Neural cell (in vitro differentiated cells): ENCODE measurements at regions not wholly inside any gene's neighbourhood (a gene's known extent, or its start where the extent isn't known, plus 50 kb on each side); places are given as distances from the start of the nearest gene placed in this dataset.

ENCODE experiments used
- EP300 ChIP-seq: fragments of 450-650 bp; conservative IDR thresholded peaks from 2 replicates; pipeline ENCODE4 v1.6.1; 2014; ENCODE audit warnings: antibody characterized with exemption, mild to moderate bottlenecking, moderate library complexity; ENCODE audit not compliant: poor library complexity, severe bottlenecking
- EZH2 ChIP-seq: fragments of 200-600, 300-800 bp; shearing (Covaris generic), sonication (generic); IDR thresholded peaks from 2 replicates; pipeline ENCODE4 v1.6.1; 2014; ENCODE audit warnings: antibody characterized with exemption, low read length, borderline replicate concordance, mild to moderate bottlenecking; ENCODE audit not compliant: insufficient read depth, poor library complexity, severe bottlenecking
- MXI1 ChIP-seq: fragments of 450-650 bp; conservative IDR thresholded peaks from 2 replicates; pipeline ENCODE4 v1.6.1; 2014; ENCODE audit warnings: antibody characterized with exemption, mild to moderate bottlenecking; ENCODE audit not compliant: poor library complexity, severe bottlenecking
- RAD21 ChIP-seq: fragments of 450-650 bp; conservative IDR thresholded peaks from 2 replicates; pipeline ENCODE4 v1.6.1; 2014; ENCODE audit warnings: antibody characterized with exemption, mild to moderate bottlenecking, moderate library complexity
- TAF1 ChIP-seq: IDR thresholded peaks from 2 replicates; pipeline ENCODE4 v1.6.1; 2012; ENCODE audit warnings: low read depth
- TF ChIP-seq, protein P1 (sequence below): fragments of 450-650 bp; IDR thresholded peaks from 2 replicates; pipeline ENCODE4 v1.5.1; 2014; ENCODE audit warnings: antibody characterized with exemption, mild to moderate bottlenecking, moderate library complexity; ENCODE audit not compliant: poor library complexity, severe bottlenecking
- TF ChIP-seq, protein P2 (sequence below): IDR thresholded peaks from 2 replicates; pipeline ENCODE4 v1.6.1; 2012; ENCODE audit warnings: borderline replicate concordance

DNA sequence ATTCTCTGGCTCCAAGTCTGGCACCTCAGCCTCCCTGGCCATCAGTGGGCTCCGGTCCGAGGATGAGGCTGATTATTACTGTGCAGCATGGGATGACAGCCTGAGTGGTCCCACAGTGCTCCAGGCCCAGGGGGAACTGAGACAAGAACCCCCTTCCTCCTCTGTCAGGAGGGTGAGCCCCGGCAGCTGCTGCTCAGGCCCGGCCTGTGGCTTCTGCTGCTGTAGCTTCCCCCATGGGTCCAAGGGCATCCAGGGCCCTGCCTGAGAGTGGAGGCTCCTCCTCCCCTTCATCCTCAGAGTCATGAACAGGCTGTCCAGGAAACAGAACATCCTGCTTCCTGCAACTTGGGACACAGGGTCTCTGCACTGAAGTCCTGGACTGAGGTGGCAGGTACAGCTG lies 113.6 kb downstream of the VPREB1 start:
- TF ChIP-seq EP300 (no peak), MXI1 (no peak), RAD21 (no peak), EZH2 (no peak), TAF1 (no peak)
- TF ChIP-seq, protein P1, sequence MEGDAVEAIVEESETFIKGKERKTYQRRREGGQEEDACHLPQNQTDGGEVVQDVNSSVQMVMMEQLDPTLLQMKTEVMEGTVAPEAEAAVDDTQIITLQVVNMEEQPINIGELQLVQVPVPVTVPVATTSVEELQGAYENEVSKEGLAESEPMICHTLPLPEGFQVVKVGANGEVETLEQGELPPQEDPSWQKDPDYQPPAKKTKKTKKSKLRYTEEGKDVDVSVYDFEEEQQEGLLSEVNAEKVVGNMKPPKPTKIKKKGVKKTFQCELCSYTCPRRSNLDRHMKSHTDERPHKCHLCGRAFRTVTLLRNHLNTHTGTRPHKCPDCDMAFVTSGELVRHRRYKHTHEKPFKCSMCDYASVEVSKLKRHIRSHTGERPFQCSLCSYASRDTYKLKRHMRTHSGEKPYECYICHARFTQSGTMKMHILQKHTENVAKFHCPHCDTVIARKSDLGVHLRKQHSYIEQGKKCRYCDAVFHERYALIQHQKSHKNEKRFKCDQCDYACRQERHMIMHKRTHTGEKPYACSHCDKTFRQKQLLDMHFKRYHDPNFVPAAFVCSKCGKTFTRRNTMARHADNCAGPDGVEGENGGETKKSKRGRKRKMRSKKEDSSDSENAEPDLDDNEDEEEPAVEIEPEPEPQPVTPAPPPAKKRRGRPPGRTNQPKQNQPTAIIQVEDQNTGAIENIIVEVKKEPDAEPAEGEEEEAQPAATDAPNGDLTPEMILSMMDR = no peak
- TF ChIP-seq, protein P2, sequence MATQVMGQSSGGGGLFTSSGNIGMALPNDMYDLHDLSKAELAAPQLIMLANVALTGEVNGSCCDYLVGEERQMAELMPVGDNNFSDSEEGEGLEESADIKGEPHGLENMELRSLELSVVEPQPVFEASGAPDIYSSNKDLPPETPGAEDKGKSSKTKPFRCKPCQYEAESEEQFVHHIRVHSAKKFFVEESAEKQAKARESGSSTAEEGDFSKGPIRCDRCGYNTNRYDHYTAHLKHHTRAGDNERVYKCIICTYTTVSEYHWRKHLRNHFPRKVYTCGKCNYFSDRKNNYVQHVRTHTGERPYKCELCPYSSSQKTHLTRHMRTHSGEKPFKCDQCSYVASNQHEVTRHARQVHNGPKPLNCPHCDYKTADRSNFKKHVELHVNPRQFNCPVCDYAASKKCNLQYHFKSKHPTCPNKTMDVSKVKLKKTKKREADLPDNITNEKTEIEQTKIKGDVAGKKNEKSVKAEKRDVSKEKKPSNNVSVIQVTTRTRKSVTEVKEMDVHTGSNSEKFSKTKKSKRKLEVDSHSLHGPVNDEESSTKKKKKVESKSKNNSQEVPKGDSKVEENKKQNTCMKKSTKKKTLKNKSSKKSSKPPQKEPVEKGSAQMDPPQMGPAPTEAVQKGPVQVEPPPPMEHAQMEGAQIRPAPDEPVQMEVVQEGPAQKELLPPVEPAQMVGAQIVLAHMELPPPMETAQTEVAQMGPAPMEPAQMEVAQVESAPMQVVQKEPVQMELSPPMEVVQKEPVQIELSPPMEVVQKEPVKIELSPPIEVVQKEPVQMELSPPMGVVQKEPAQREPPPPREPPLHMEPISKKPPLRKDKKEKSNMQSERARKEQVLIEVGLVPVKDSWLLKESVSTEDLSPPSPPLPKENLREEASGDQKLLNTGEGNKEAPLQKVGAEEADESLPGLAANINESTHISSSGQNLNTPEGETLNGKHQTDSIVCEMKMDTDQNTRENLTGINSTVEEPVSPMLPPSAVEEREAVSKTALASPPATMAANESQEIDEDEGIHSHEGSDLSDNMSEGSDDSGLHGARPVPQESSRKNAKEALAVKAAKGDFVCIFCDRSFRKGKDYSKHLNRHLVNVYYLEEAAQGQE = no peak
